HG03108 (cell line): ENCODE measurements at regions not wholly inside any gene's neighbourhood (a gene's known extent, or its start where the extent isn't known, plus 50 kb on each side); places are given as distances from the start of the nearest gene placed in this dataset.

Experiments
- ATAC-seq: cut with Tn5 transposase; IDR thresholded peaks from one replicate; pipeline ENCODE4 v1.9.1; 2021; ENCODE audit warnings: moderate library complexity; ENCODE audit not compliant: unreplicated experiment

DNA sequence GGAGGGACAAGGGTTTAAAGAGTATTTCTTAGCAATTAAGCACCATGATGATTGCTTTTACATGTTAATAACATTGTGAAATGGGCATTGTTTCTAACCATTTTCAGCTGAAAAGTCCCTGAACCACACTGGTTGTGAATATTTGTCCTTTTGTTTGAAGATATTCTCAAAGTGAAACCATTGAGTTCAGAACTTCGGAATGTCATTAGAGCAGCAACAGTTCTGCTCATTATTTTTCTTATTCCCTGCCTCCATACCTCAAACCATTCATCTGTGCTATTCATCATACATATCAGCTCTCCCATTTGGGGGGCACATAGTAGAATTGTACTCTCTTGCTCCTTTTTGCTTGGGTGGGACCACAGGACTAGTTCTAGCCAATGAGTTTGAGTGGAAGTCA lies 553.0 kb upstream of the ZNF462 start:
- ATAC-seq: no peak

- no peak for ATAC-seq
Observed at GRCh38 chr9:106310782-106311181, 552.2 kb upstream of the ZNF462 start.

GRCh38 chr9:106312906-106313305 lies 550.1 kb upstream of the ZNF462 start:
- ATAC-seq: no peak

DNA sequence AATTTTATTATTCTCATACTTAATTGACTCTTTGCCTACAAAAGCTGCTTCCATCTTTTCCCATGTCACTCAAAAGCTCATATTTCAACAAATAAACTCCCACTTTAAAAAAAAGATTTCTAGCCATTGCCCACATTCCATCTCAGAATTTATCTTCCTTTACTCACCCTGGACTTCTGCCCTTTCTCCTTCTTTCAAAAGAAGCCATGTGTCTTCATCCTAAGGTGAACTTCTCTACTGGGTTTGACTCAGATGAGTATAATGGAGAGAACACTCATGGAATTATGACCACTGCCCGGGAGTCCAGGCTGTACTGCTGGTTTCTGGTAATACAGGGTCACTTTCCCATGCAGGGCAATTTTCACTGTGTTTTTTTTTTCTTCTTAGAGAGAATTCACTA lies 548.5 kb upstream of the ZNF462 start:
- ATAC-seq: no peak

DNA sequence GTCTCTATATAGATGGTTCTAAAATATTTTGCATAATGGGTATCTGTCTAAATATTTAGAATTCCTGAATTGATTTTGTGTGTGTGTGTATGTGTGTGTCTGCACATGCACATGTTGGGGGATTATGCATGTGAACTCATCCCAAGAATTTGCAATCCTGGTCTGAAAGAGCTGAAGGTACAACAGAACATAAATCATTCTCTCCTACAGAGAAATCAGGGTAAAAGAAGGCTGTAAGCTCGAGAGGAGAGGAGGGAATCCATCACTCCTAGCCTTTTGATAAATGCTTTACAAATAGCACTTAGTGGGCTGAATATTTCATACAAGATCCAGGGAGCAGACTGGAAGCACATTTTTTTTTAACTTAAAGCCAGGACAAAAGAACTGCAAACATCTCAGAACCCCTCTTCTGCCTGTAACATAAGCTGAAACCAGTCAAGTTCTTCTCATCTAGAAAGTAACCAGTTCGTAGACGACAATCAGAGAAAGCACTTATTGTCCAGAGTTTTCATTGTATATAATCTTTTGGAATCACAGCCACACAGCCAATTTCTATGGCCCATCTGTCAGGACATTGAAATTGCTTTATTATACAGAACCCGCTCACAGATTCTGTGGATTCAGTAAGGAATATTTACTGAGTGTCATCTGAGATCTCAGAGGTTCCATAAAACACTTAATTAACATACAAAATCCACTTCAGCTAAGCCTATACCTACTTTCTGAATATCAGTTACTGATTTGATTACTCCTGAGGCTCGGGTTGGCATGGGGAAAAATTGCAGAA lies 541.4 kb upstream of the ZNF462 start:
- ATAC-seq: no peak

- ATAC-seq: no peak
Observed at GRCh38 chr9:106322706-106323245, 540.2 kb upstream of the ZNF462 start.

GRCh38 chr9:106324053-106324585 lies 538.8 kb upstream of the ZNF462 start:
- ATAC-seq: no peak

DNA sequence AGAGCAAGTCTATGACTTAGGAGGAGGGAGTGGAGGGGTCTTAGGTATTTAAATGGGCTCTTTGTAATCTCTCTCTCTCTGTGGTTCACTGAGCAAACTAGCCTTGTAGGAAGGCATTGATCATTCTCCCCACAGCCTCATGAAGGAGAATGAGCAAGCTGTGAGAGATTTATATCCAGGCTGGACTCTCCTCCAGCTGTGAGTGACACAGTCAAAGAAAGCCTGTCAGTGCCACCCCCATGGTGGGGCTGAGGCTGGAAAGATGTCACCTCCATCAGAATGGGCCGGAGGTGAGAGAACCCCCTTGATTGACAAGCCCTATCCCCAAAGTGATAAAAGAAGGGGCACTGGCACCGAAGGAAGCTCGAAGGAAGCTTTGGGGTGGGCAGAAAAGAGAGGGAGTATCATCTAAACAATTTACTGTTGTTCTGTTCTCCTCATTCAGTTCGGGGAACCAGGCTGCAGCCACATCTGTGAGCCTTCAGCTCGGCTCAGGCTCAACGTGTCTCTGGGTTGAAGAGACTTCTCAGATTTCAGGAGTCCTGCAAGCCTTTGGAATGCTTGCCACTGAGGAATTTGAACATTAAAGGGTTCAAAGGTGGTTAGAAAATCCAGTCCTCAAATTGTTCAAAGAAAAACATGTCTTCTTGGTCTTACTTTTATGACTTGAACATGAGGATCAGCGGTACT lies 538.2 kb upstream of the ZNF462 start:
- no peak for ATAC-seq

GRCh38 chr9:106326493-106326892 lies 536.5 kb upstream of the ZNF462 start:
- no peak for ATAC-seq

DNA sequence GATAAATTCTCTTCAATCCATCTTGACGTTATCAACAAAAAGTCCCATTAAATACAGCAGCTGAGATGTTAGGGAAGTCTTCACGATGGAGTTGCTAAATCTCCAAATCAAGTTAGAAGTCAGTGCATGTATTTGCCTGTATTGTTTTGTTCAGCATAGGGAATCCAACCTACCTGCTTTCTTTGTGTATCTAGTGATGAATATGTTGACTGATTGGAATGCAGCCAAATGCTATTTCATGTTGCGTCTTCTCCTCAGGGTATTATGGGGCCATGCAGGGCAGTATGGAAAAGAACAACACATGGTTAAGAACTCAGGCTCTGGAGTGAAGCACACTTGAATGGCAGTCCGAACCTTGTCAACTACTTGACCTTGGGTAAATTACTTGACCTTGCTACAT lies 529.5 kb upstream of the ZNF462 start:
- no peak for ATAC-seq

DNA sequence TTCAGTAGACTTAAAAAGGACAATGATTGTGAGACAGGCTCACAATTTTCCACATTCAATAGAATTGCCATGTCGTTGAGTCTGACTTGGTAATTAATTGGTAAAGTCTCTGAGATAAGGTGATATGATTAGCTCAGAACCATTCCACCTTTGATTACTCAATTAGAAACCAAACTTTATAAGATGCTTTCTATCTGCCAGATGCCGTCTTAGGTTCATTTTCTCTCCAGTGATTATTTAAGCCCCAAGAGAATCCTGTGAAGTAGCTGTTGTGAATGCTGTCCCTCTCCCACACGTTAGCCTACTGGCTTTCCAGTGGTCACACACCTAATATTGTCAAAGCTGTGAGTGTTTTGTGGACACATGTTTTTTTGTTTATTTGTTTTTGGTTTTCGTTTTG lies 528.9 kb upstream of the ZNF462 start:
- no peak for ATAC-seq

DNA sequence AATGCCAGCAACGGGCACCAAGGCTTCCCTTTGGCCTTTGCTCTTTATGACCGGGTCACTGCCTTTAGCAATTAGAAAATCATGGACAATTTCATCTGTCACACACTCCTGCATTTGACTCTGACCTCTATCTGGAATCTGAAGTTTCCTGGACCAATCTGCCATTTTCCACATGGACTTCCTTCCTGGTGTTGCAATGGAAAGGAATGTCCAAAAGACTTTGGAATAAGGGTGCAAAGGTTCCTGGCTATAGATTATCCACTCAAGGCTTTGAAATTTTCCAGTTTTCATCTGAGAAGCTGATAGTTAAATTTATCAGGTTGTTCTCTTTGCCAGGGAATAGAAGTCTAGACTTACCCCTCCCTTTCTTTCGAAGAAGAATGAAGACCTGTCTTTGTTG lies 523.1 kb upstream of the ZNF462 start:
- no peak for ATAC-seq

DNA sequence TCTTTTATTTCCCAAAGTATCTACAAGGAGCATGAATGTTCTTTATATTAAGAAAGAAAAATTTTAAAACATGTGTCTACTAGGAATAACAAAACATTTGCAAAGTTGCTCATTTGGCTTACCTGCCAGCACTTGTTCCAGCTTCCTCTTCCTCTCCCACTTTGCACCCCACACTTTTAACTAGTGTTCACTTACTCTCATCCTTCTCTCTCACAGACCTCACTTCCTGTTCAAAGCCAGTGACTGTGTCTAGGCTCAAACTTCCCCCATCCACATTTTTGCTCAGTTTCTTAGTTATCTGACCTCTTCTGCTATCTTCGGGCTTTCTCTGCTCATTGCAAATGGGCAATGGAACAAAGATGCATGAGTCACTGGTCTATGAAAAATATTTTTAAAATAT lies 512.2 kb upstream of the ZNF462 start:
- no peak for ATAC-seq

GRCh38 chr9:106356924-106357323 lies 506.0 kb upstream of the ZNF462 start:
- no peak for ATAC-seq

GRCh38 chr9:106358331-106358730 lies 504.6 kb upstream of the ZNF462 start:
- ATAC-seq: no peak

GRCh38 chr9:106376689-106377088 lies 486.3 kb upstream of the ZNF462 start:
- no peak for ATAC-seq

DNA sequence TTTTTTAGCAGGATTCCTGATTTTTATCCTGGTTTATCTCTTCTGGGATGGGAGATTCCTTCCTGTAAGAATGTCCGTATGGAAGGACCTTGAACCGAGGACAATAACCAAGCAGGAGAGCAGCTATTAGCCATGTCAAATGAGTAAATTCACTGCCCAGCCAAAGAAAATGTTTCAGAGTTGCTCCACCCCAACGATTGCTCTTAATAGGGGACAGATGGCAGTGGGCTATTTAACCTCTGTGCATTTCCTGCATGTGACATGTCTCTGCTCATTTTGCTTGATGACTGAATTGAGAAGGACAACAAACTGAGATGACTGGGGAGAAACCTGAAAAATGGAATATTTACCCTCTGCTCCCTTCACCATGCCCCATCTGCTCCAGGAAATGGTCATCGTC lies 479.9 kb upstream of the ZNF462 start:
- ATAC-seq: no peak

- no peak for ATAC-seq
Observed at GRCh38 chr9:106387965-106388364, 475.0 kb upstream of the ZNF462 start.

- ATAC-seq: no peak
Observed at GRCh38 chr9:106393226-106393625, 469.7 kb upstream of the ZNF462 start.

- no peak for ATAC-seq
Observed at GRCh38 chr9:106400170-106400569, 462.8 kb upstream of the ZNF462 start.

- no peak for ATAC-seq
Observed at GRCh38 chr9:106400950-106401349, 462.0 kb upstream of the ZNF462 start.

DNA sequence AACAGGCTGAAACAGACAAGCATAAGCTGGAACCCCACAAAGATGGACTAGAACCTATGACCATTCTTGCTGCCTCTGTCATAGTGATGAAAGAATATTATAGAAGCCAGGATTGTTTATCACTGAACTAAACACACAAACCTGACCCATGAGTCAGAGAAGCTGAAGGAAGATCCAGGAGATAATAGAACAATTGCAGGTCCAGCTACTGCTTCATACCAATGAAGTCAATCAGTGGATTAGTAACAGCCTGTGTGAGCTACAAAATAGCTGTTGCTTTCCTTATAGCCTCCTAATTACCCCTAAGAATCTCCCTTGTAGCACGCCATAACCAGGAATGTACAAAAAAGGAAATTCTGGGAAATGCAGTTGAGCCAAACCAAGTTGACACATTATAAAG lies 459.9 kb upstream of the ZNF462 start:
- no peak for ATAC-seq
